ENCODE measurements at regions not wholly inside any gene's neighbourhood (a gene's known extent, or its start where the extent isn't known, plus 50 kb on each side); places are given as distances from the start of the nearest gene placed in this dataset.

DNA sequence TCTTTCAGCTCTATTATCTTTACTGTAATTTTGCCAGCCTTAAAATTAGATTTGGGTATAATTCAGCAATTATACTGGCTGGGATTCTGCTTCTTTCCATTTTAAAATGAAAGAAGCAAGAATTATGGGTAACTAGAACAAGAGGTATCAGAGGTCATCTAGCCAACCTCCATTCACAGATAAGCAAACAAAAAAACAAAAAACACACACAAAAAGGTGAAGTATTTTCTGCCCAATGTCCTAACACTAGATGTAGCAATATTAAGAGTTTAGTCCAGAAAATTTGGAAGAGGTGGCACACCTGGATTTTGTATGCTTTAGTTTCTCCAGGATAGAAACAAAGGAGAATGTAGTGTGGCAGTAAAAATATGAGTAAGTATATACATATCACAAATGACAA, 68.1 kb upstream of the ANXA1 start:
- TF ChIP-seq, protein P1, sequence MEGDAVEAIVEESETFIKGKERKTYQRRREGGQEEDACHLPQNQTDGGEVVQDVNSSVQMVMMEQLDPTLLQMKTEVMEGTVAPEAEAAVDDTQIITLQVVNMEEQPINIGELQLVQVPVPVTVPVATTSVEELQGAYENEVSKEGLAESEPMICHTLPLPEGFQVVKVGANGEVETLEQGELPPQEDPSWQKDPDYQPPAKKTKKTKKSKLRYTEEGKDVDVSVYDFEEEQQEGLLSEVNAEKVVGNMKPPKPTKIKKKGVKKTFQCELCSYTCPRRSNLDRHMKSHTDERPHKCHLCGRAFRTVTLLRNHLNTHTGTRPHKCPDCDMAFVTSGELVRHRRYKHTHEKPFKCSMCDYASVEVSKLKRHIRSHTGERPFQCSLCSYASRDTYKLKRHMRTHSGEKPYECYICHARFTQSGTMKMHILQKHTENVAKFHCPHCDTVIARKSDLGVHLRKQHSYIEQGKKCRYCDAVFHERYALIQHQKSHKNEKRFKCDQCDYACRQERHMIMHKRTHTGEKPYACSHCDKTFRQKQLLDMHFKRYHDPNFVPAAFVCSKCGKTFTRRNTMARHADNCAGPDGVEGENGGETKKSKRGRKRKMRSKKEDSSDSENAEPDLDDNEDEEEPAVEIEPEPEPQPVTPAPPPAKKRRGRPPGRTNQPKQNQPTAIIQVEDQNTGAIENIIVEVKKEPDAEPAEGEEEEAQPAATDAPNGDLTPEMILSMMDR (conservative IDR thresholded peaks at IDR 0.05; ENCODE audit: low read length): no peak
- TF ChIP-seq EZH2phosphoT487 (IDR thresholded peaks at IDR 0.05; ENCODE audit: borderline replicate concordance): no peak

Data from Loucy (cell line).